Activated T-cell treated with anti-CD3 and anti-CD28 coated beads, Interleukin-2, amount 50 U/mL, for 48 hours (primary cell): ENCODE measurements at regions not wholly inside any gene's neighbourhood (a gene's known extent, or its start where the extent isn't known, plus 50 kb on each side); places are given as distances from the start of the nearest gene placed in this dataset.

Source experiments
- DNase-seq, 2 experiments: peaks; one replicate each; pipeline ENCODE4 v3.0.0-alpha.2; 2020

DNA sequence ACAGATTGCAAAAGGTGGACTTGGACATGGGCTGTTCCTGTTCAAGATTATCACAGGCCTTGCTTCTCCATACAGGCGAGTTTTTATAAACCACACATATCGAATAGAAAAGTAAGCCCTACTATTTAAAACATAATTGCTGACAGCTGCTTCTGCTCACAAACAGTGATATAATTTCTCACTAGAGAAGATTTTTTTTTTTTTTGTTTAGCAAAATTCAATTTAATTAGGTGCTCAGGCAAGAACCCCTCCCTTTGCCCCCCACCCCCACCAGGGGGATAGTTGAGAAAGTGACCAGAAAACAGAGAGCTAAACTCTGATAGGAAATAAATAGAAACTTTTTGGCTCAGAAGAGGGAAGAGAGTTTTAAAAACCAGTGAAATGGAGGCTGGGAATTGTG is 132.8 kb upstream of the CRY1 start:
- no peak for DNase-seq

- DNase-seq = no peak
Measured at GRCh38 chr12:107228076-107228475, 134.7 kb upstream of the CRY1 start.

DNA sequence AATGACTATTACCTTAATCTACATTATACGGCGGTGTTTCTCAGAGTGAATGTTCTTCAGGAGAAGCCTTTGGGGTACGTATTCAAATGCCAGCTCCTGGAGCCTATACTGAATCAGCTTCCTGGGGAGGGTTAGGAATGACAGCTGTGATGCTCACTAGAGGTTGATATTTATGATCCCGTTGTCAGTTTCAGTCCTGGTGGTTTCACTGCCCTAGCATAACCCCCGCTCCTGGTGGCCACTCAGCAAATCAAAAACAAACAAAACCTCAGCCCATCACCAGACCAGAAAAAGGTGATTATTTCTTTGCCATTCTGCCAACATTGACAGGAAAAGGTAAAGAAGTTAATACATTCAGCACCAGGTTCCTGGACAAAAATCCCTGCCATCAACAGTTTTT is 136.5 kb upstream of the CRY1 start:
- no peak for DNase-seq

GRCh38 chr12:107231303-107231702 is 138.0 kb upstream of the CRY1 start:
- no peak for DNase-seq

GRCh38 chr12:107233551-107233950 is 140.2 kb upstream of the CRY1 start:
- DNase-seq = no peak

GRCh38 chr12:107235600-107235999 is 142.3 kb upstream of the CRY1 start:
- no peak for DNase-seq

DNA sequence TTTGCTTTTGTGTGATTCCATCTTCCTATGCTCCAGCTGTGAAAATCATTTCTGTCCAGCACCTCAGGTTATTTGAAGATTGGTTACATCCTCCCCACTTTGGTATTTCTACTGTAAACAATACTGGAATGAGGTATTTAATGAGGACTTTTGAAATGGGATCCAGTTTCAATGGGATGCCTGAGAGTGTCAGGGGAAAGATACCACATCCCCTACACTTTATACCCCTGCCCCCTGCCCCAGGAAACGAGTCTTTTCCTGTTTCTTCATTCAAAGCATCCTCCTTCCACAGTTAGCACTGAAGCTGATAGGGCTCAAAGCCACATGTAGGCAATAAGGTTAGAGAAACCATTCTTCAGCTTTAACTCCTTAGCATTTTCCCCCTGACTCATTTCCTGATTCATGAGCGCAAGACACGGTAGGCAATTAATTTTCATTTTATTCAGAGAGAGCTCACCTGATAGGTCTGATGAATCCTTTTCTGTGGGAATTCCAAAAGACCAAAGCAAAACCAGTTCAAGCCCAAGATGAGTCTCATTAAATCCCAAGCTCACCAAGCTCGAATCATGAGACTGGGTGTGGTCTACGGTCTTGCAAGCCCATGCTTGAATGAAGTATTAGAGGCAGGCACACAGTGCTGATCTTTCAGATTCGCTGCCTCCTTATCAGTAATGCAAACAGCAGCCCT is 143.6 kb upstream of the CRY1 start:
- DNase-seq = no peak

- DNase-seq = no peak
Measured at GRCh38 chr12:107238296-107238695, 144.9 kb upstream of the CRY1 start.

DNA sequence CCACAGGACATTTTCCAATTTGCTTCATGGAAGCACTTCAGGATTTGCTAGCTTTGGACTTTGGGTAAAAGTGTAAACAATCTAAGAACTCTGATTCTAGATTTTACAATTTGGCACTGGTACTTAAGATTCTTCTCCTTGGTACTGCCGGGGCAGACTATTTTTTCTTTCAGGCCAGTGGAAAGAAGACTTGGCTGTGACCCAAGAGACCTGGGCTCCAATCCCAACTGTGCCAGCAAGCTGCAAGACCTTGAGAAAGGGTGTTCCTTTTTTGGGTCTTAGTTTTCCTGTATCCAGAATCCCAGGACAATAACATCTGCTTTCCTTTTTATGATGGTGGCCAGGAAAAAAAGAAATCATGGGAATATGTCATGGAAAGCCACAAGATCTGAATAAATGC is 148.1 kb upstream of the CRY1 start:
- no peak for DNase-seq

GRCh38 chr12:107242189-107242588 is 148.8 kb upstream of the CRY1 start:
- DNase-seq = no peak

DNA sequence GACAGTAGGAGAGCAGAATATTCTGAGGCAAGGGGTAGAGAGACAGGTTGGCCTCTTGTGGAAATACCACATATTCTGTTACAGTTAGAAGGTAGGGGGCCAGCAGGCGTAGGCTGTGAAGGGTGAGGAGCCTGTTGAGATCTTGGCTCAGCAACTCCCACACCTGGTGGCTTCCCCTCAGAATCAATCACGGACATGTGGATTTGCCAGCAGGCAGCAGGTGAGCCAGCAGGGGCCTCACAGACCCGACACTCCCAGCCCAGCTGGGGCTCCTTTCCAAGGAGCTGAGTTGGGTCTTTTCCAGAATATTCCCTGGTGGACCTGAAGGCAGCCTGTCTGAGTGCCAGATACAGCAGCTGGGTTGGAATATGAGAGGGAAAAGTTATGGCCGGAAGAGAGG is 150.0 kb upstream of the CRY1 start:
- DNase-seq = no peak

- DNase-seq = no peak
Measured at GRCh38 chr12:107244584-107244983, 151.2 kb upstream of the CRY1 start.

- DNase-seq = no peak
Measured at GRCh38 chr12:107247650-107248049, 154.3 kb upstream of the CRY1 start.

DNA sequence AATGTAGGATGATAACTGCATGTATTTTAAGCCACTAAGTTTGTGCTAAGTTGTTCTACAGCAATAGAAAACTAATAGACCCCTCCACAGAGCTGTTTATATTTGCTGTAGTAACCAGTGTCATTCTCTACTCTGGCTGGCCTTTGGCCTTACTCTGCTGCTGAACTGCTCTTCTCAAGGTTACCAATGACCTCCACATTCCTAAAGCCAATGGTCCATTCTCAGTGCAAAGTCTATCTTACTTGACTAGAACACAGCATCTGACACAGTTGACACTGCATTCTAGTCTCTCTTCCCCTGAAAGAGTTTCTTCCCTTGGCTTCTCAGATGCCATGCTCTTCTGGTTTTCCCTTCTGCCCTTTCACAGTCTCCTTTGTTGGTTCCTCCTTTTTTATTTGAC is 154.8 kb upstream of the CRY1 start:
- no peak for DNase-seq

- no peak for DNase-seq
Measured at GRCh38 chr12:107251288-107251687, 157.9 kb upstream of the CRY1 start.

- no peak for DNase-seq
Measured at GRCh38 chr12:107253361-107253760, 160.0 kb upstream of the CRY1 start.

- DNase-seq = no peak
Measured at GRCh38 chr12:107254258-107254856, 161.0 kb upstream of the CRY1 start.

DNA sequence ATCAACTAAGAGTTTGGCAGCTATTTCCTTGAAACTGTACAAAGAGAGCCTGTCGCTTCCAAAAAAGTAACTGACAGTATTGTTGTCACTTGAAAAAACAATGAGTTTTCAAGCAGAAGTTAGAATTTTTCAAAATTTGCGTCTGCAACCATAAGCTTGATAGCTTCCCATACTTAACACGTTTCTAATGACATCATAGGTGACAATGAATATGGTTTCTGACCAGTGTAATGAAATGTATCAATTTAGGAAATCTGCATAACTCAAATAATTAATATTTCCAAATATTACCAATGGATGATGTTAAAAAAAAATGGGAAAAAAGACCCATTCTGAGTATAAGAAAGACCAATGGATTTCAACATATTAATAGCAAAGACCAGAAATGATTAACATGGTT is 165.4 kb upstream of the CRY1 start:
- no peak for DNase-seq

DNA sequence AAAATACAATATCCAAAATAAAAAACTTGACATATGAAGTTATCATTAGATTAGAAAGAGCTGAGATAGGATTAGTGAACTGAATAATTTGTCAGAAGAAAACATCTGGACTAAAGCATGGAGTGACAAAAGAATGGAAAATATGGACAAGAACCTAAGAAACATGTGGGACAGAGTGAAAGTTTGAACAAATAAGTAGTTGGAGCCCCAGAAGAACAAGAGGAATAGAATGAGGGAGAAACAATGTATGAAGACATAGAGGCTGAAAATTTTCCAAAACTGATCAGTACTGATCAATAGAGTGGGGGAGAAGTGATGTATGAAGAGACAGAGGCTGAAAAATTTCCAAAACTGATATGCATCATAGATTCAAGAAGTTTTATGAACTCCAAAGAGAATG is 170.6 kb upstream of the CRY1 start:
- no peak for DNase-seq

DNA sequence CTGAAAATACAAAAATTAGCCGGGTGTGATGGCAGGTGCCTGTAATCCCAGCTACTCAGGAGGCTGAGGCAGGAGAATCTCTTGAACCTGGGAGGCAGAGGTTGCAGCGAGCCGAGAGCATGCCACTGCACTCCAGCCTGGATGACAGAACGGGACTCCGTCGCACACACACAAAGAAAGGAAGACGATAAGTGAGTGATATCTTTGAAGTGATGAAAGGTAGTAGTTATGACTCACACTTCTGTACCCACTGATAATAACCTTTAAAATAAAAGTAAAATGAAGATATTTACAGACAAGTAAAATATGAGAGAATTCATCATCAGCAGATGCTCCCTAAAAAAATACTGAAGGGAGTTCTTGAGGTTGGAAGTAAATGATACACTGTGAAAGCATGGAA is 171.3 kb upstream of the CRY1 start:
- no peak for DNase-seq

DNA sequence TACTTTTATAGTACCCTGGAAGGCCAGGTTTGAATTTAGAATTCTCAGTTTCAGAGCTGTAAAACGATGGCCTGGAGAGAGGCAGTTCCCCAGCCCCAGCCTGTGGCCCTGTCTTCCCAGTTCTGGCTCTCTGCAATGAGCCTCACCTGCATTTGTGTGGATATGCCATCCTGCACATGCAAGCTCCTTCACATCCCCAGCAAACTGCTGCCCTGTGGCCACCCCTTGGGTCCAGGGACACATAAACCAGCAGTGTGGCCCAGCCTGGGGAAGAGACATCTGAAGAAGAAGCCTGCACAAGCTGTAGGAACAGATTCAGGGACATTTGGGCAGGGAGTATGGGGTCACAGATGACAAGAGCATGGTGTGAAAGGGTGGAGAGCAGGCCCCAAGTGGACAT is 174.3 kb upstream of the CRY1 start:
- no peak for DNase-seq

GRCh38 chr12:107271523-107271922 is 178.2 kb upstream of the CRY1 start:
- no peak for DNase-seq

DNA sequence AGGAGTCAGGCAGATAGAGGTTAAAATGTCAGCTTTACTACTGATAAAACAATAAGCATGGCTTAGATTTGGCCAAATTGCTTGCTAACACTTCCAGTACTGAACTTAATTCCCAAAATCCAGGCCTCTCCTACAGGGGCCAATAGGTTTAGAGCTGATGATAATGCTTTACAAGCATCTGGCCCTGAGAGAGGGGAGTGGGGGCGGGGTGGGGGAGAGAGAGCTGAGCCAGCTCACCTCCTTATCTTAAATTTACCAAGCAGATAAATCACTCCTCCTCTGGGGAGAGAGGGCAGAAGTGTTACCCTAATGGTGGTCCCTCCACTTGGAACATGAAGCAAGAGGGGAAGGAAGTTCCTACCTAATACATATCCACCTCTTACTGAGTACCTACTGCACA is 182.2 kb upstream of the CRY1 start:
- no peak for DNase-seq

GRCh38 chr12:107277855-107278254 is 184.5 kb upstream of the CRY1 start:
- no peak for DNase-seq

DNA sequence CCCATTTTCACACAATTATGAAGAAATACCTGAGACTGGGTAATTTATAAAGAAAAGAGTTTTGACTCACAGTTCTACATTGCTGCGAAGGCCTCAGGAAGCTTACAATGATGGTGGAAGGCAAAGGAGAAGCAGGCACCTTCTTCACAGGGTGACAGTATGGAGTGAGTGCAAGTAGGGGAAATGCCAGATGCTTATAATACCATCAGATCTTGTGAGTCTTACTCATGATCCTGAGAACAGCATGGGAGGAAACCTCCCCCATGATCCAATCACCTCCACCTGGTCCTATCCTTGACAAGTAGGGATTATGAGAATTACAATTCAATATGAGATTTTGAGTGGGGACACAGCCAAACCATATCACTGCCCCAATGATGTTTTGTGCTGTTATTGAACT is 189.3 kb upstream of the CRY1 start:
- DNase-seq = no peak
